ENCODE measurements at regions not wholly inside any gene's neighbourhood (a gene's known extent, or its start where the extent isn't known, plus 50 kb on each side); places are given as distances from the start of the nearest gene placed in this dataset.

GRCh38 chr4:4619821-4620220, 78.0 kb upstream of the STX18 start:
- H3K9ac ChIP-seq (ENCODE audit: low read length), result no peak overlapping the region
- H3K4me2 ChIP-seq (ENCODE audit: low read length), result no peak overlapping the region
- H2AFZ ChIP-seq (ENCODE audit: low read depth, low read length, poor library complexity, severe bottlenecking), result no peak overlapping the region
- no peaks in the 10 kb centered on the region for H3K4me1 ChIP-seq (ENCODE audit: control insufficient read depth in 1 of 2, insufficient read depth in 2 of 2, low read length in 2 of 2)
- intact Hi-C loops (cut with micrococcal nuclease), result no loop called here
- no peaks in the 10 kb centered on the region for H3K79me2 ChIP-seq (ENCODE audit: insufficient read depth, low read length)
- no peaks in the 10 kb centered on the region for H3K27me3 ChIP-seq (ENCODE audit: insufficient read depth, low read length)
- H4K20me1 ChIP-seq (ENCODE audit: insufficient read depth), result no peaks in the 10 kb centered on the region
- no peaks in the 10 kb centered on the region for H3K36me3 ChIP-seq (ENCODE audit: control insufficient read depth in 1 of 2, insufficient read depth in 2 of 2, low read length in 2 of 2)
- RAD21 ChIA-PET (ENCODE audit: low non-redundant PET in 1 of 2, low total read pairs in 2 of 2, uncharacterized antibody in 2 of 2, unreplicated experiment in 2 of 2), result no interaction called here
- H3K27ac ChIP-seq (ENCODE audit: low read depth, low read length), result no peak overlapping the region
- H3K4me3 ChIP-seq (replicated peaks in 1 of 2; ENCODE audit: low read depth in 1 of 2, low read length in 2 of 2), result no peak overlapping the region
- ATAC-seq, result no peak
- no peaks in the 10 kb centered on the region for H3K9me2 ChIP-seq (ENCODE audit: insufficient read depth)
- TF ChIP-seq CEBPB (IDR thresholded peaks at IDR 0.05; ENCODE audit: low read depth), result no peak
- TF ChIP-seq ELF1 (IDR thresholded peaks at IDR 0.05; ENCODE audit: borderline replicate concordance, low read depth), result no peak
- no peak for TF ChIP-seq ZFX (IDR thresholded peaks at IDR 0.05)
- no peak for TF ChIP-seq EGR1 (IDR thresholded peaks at IDR 0.05; ENCODE audit: low read depth)
- no peak for TF ChIP-seq SP1 (IDR thresholded peaks at IDR 0.05; ENCODE audit: low read depth)
- TF ChIP-seq YY1 (IDR thresholded peaks at IDR 0.05; ENCODE audit: extremely low read depth, insufficient replicate concordance, low read depth, low read length), result no peak
- TF ChIP-seq SRF (IDR thresholded peaks at IDR 0.05; ENCODE audit: low read depth), result no peak
- no peak for TF ChIP-seq ATF3 (IDR thresholded peaks at IDR 0.05)
- TF ChIP-seq RAD21 (IDR thresholded peaks at IDR 0.05; ENCODE audit: low read depth), result no peak
- TF ChIP-seq TCF7L2 (IDR thresholded peaks at IDR 0.05; ENCODE audit: borderline replicate concordance, extremely low read depth, insufficient read depth, insufficient read length), result no peak
- no peak for TF ChIP-seq JUND (IDR thresholded peaks at IDR 0.05)
- no peak for TF ChIP-seq CTCF (IDR thresholded peaks at IDR 0.05 in 2 of 3, conservative IDR thresholded peaks at IDR 0.05 in 1 of 3; ENCODE audit: borderline replicate concordance in 1 of 3, insufficient read depth in 1 of 3, low read depth in 2 of 3, low read length in 2 of 3)
- TF ChIP-seq FOSL1 (IDR thresholded peaks at IDR 0.05; ENCODE audit: low read depth), result no peak
- TF ChIP-seq EZH2 (IDR thresholded peaks at IDR 0.05), result no peak
- no peak for DNase-seq (ENCODE audit: low read depth, low spot score)
- BruUV-seq (replicated peaks), result no TSS peak
- CTCF ChIA-PET, result no interaction called here
- POLR2A ChIA-PET, result no interaction called here
- H3K9me3 ChIP-seq (ENCODE audit: control insufficient read depth in 1 of 2, insufficient read depth in 1 of 2, low read depth in 1 of 2, low read length in 2 of 2), result no peaks in the 10 kb centered on the region
